ENCODE measurements at regions not wholly inside any gene's neighbourhood (a gene's known extent, or its start where the extent isn't known, plus 50 kb on each side); places are given as distances from the start of the nearest gene placed in this dataset.

DNA sequence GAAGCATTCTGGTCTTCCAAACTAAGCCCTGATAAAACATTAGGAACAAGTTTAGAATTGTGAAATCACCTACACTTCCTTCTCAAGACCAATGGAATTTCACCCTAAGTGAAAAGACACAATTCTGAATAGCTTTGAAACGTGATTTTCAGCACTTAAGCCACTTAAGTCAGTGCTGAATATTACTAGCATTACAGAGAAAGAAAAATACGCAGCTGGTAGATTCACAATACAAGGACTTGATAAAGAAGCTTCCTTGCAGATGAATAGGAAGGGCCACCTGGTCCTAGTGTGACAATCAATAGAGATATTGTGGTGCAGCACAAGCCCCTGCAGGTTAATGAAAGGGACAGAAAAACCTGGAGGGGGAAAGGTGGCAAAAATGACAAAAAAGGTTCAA is 353.1 kb upstream of the ALCAM start:
- TF ChIP-seq, protein P1, sequence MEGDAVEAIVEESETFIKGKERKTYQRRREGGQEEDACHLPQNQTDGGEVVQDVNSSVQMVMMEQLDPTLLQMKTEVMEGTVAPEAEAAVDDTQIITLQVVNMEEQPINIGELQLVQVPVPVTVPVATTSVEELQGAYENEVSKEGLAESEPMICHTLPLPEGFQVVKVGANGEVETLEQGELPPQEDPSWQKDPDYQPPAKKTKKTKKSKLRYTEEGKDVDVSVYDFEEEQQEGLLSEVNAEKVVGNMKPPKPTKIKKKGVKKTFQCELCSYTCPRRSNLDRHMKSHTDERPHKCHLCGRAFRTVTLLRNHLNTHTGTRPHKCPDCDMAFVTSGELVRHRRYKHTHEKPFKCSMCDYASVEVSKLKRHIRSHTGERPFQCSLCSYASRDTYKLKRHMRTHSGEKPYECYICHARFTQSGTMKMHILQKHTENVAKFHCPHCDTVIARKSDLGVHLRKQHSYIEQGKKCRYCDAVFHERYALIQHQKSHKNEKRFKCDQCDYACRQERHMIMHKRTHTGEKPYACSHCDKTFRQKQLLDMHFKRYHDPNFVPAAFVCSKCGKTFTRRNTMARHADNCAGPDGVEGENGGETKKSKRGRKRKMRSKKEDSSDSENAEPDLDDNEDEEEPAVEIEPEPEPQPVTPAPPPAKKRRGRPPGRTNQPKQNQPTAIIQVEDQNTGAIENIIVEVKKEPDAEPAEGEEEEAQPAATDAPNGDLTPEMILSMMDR (IDR thresholded peaks at IDR 0.05), result no peak
- no peak for TF ChIP-seq ZFX (IDR thresholded peaks at IDR 0.05; ENCODE audit: borderline replicate concordance)

All from 22Rv1 (cell line).